Neural progenitor cell (in vitro differentiated cells): ENCODE measurements at regions not wholly inside any gene's neighbourhood (a gene's known extent, or its start where the extent isn't known, plus 50 kb on each side); places are given as distances from the start of the nearest gene placed in this dataset.

Experiments
- CTCF ChIP-seq: fragments of 200-600 bp; sonication (generic); IDR thresholded peaks from 2 replicates; pipeline ENCODE4 v1.5.1; 2017; ENCODE audit warnings: antibody characterized with exemption, mild to moderate bottlenecking
- EZH2 ChIP-seq: fragments of 200-600 bp; sonication (generic); IDR thresholded peaks from 2 replicates; pipeline ENCODE4 v1.6.1; 2017; ENCODE audit warnings: antibody characterized with exemption, mild to moderate bottlenecking, moderate library complexity

GRCh38 chr6:144639654-144640053, 354.5 kb downstream of the UTRN start:
- TF ChIP-seq CTCF (no peak), EZH2 (no peak)
